Neuron (in vitro differentiated cells): ENCODE measurements at regions not wholly inside any gene's neighbourhood (a gene's known extent, or its start where the extent isn't known, plus 50 kb on each side); places are given as distances from the start of the nearest gene placed in this dataset.

Source experiments
- H2AFZ ChIP-seq: one replicate; pipeline ENCODE4 v1.6.1; 2013; ENCODE audit warnings: low read depth, mild to moderate bottlenecking, inconsistent platforms, low read length, moderate library complexity
- H3K27me3 ChIP-seq: one replicate; pipeline ENCODE4 v1.6.1; 2013; ENCODE audit warnings: low read length; ENCODE audit not compliant: insufficient read depth
- H3K36me3 ChIP-seq: one replicate; pipeline ENCODE4 v1.6.1; 2013; ENCODE audit warnings: low read length; ENCODE audit not compliant: insufficient read depth
- H3K4me1 ChIP-seq: one replicate; pipeline ENCODE4 v1.6.1; 2013; ENCODE audit warnings: low read length; ENCODE audit not compliant: insufficient read depth
- H3K4me3 ChIP-seq: 2 replicates; pipeline ENCODE4 v1.5.1; 2013; ENCODE audit warnings: mild to moderate bottlenecking, low read length, moderate library complexity
- H3K9me3 ChIP-seq: one replicate; pipeline ENCODE4 v1.6.1; 2013; ENCODE audit warnings: low read length

- no peak overlapping the region for H2AFZ ChIP-seq
- peaks cover 3% of the 10 kb centered on the region for H3K9me3 ChIP-seq
- H3K27me3 ChIP-seq: no peaks in the 10 kb centered on the region
- no peaks in the 10 kb centered on the region for H3K36me3 ChIP-seq
- no peaks in the 10 kb centered on the region for H3K4me1 ChIP-seq
- H3K4me3 ChIP-seq: no peak overlapping the region
Observed at GRCh38 chr5:124332273-124332672, 414.2 kb downstream of the ZNF608 start.

GRCh38 chr5:124330595-124331220 is 415.7 kb downstream of the ZNF608 start:
- Histone ChIP-seq H3K27me3 (no peaks in the 10 kb centered on the region), H3K9me3 (peaks cover 3% of the 10 kb centered on the region), H3K4me1 (no peaks in the 10 kb centered on the region), H3K36me3 (no peaks in the 10 kb centered on the region), H2AFZ (no peak overlapping the region), H3K4me3 (no peak overlapping the region)

- no peak overlapping the region for H3K4me3 ChIP-seq
Observed at GRCh38 chr5:124328201-124328600, 418.2 kb downstream of the ZNF608 start.

GRCh38 chr5:124318661-124319060 is 427.8 kb downstream of the ZNF608 start:
- Histone ChIP-seq H3K4me1 (no peaks in the 10 kb centered on the region), H3K36me3 (no peaks in the 10 kb centered on the region), H2AFZ (no peak overlapping the region), H3K9me3 (peaks cover 2% of the 10 kb centered on the region), H3K4me3 (no peak overlapping the region), H3K27me3 (no peaks in the 10 kb centered on the region)

More at GRCh38 chr5:124328201-124328600, 418.2 kb downstream of the ZNF608 start:
- peaks cover 3% of the 10 kb centered on the region for H3K9me3 ChIP-seq
- no peaks in the 10 kb centered on the region for H3K4me1 ChIP-seq
- H3K36me3 ChIP-seq: no peaks in the 10 kb centered on the region
- no peak overlapping the region for H2AFZ ChIP-seq
- no peaks in the 10 kb centered on the region for H3K27me3 ChIP-seq

GRCh38 chr5:124317451-124317850 is 429.0 kb downstream of the ZNF608 start:
- no peaks in the 10 kb centered on the region for H3K4me1 ChIP-seq
- no peaks in the 10 kb centered on the region for H3K36me3 ChIP-seq
- no peaks in the 10 kb centered on the region for H3K27me3 ChIP-seq
- no peak overlapping the region for H2AFZ ChIP-seq
- peaks cover 2% of the 10 kb centered on the region for H3K9me3 ChIP-seq
- no peak overlapping the region for H3K4me3 ChIP-seq

- Histone ChIP-seq H3K4me3 (no peak overlapping the region), H3K27me3 (no peaks in the 10 kb centered on the region), H3K36me3 (no peaks in the 10 kb centered on the region), H2AFZ (no peak overlapping the region), H3K4me1 (no peaks in the 10 kb centered on the region), H3K9me3 (peaks cover 2% of the 10 kb centered on the region)
Observed at GRCh38 chr5:124315741-124316415, 430.6 kb downstream of the ZNF608 start.

- no peaks in the 10 kb centered on the region for H3K27me3 ChIP-seq
- no peaks in the 10 kb centered on the region for H3K4me1 ChIP-seq
- H3K9me3 ChIP-seq: peaks cover 2% of the 10 kb centered on the region
- no peak overlapping the region for H2AFZ ChIP-seq
- no peaks in the 10 kb centered on the region for H3K36me3 ChIP-seq
- H3K4me3 ChIP-seq: no peak overlapping the region
Observed at GRCh38 chr5:124310453-124310852, 436.0 kb downstream of the ZNF608 start.

GRCh38 chr5:124309241-124309980 is 437.0 kb downstream of the ZNF608 start:
- Histone ChIP-seq H3K9me3 (peaks cover 3% of the 10 kb centered on the region), H3K27me3 (no peaks in the 10 kb centered on the region), H3K36me3 (no peaks in the 10 kb centered on the region), H3K4me1 (no peaks in the 10 kb centered on the region), H2AFZ (no peak overlapping the region), H3K4me3 (no peak overlapping the region)

GRCh38 chr5:124303366-124303765 is 443.1 kb downstream of the ZNF608 start:
- no peaks in the 10 kb centered on the region for H3K27me3 ChIP-seq
- no peaks in the 10 kb centered on the region for H3K4me1 ChIP-seq
- H3K36me3 ChIP-seq: no peaks in the 10 kb centered on the region
- no peak overlapping the region for H2AFZ ChIP-seq
- H3K9me3 ChIP-seq: peaks cover 2% of the 10 kb centered on the region
- no peak overlapping the region for H3K4me3 ChIP-seq

- Histone ChIP-seq H3K36me3 (no peaks in the 10 kb centered on the region), H3K27me3 (no peaks in the 10 kb centered on the region), H2AFZ (no peak overlapping the region), H3K4me3 (no peak overlapping the region), H3K4me1 (no peaks in the 10 kb centered on the region), H3K9me3 (peaks cover 2% of the 10 kb centered on the region)
Observed at GRCh38 chr5:124302533-124302932, 443.9 kb downstream of the ZNF608 start.

GRCh38 chr5:124301850-124302249 is 444.6 kb downstream of the ZNF608 start:
- H3K9me3 ChIP-seq: peaks cover 2% of the 10 kb centered on the region
- no peak overlapping the region for H2AFZ ChIP-seq
- no peaks in the 10 kb centered on the region for H3K27me3 ChIP-seq
- no peaks in the 10 kb centered on the region for H3K4me1 ChIP-seq
- no peak overlapping the region for H3K4me3 ChIP-seq
- no peaks in the 10 kb centered on the region for H3K36me3 ChIP-seq

- Histone ChIP-seq H3K27me3 (no peaks in the 10 kb centered on the region), H3K4me1 (no peaks in the 10 kb centered on the region), H3K4me3 (no peak overlapping the region), H3K9me3 (peaks cover 2% of the 10 kb centered on the region), H2AFZ (no peak overlapping the region), H3K36me3 (no peaks in the 10 kb centered on the region)
Observed at GRCh38 chr5:124300815-124301621, 445.4 kb downstream of the ZNF608 start.

GRCh38 chr5:124297826-124298225 is 448.6 kb downstream of the ZNF608 start:
- no peaks in the 10 kb centered on the region for H3K4me1 ChIP-seq
- no peak overlapping the region for H3K4me3 ChIP-seq
- no peaks in the 10 kb centered on the region for H3K27me3 ChIP-seq
- no peak overlapping the region for H2AFZ ChIP-seq
- H3K36me3 ChIP-seq: no peaks in the 10 kb centered on the region
- no peaks in the 10 kb centered on the region for H3K9me3 ChIP-seq
